ENCODE measurements at regions not wholly inside any gene's neighbourhood (a gene's known extent, or its start where the extent isn't known, plus 50 kb on each side); places are given as distances from the start of the nearest gene placed in this dataset.

- POLR2A ChIA-PET, result no interaction called here
- no peak for TF ChIP-seq CTCF (IDR thresholded peaks at IDR 0.05; ENCODE audit: insufficient read depth, low read depth, low read length)
- no peak for DNase-seq (ENCODE audit: low read depth)
Observed at GRCh38 chr15:93274257-93274656, 185.2 kb upstream of the RGMA start.

GRCh38 chr15:93271871-93272270 lies 182.9 kb upstream of the RGMA start:
- no peak for TF ChIP-seq CTCF (IDR thresholded peaks at IDR 0.05; ENCODE audit: insufficient read depth, low read depth, low read length)
- Histone ChIP-seq H3K27me3 (ENCODE audit: control insufficient read depth, insufficient read depth, low read length) (no peaks in the 10 kb centered on the region), H3K4me3 (ENCODE audit: low read depth, low read length) (no peak overlapping the region), H3K36me3 (ENCODE audit: control insufficient read depth, insufficient read depth, low read length) (no peaks in the 10 kb centered on the region)
- DNase-seq (ENCODE audit: low read depth), result no peak
- ChIA-PET POLR2A (no interaction called here), CTCF (no interaction called here)

More at GRCh38 chr15:93274257-93274656, 185.2 kb upstream of the RGMA start:
- Histone ChIP-seq H3K4me3 (ENCODE audit: low read depth, low read length) (no peak overlapping the region), H3K36me3 (ENCODE audit: control insufficient read depth, insufficient read depth, low read length) (no peaks in the 10 kb centered on the region), H3K27me3 (ENCODE audit: control insufficient read depth, insufficient read depth, low read length) (no peaks in the 10 kb centered on the region)
- CTCF ChIA-PET, result no interaction called here

- ChIA-PET CTCF (no interaction called here), POLR2A (no interaction called here)
- Histone ChIP-seq H3K36me3 (ENCODE audit: control insufficient read depth, insufficient read depth, low read length) (no peaks in the 10 kb centered on the region), H3K27me3 (ENCODE audit: control insufficient read depth, insufficient read depth, low read length) (no peaks in the 10 kb centered on the region), H3K4me3 (ENCODE audit: low read depth, low read length) (no peak overlapping the region)
- no peak for DNase-seq (ENCODE audit: low read depth)
- no peak for TF ChIP-seq CTCF (IDR thresholded peaks at IDR 0.05; ENCODE audit: insufficient read depth, low read depth, low read length)
Observed at GRCh38 chr15:93270937-93271467, 182.0 kb upstream of the RGMA start.

- no peaks in the 10 kb centered on the region for H3K36me3 ChIP-seq (ENCODE audit: control insufficient read depth, insufficient read depth, low read length)
- H3K27me3 ChIP-seq (ENCODE audit: control insufficient read depth, insufficient read depth, low read length), result no peaks in the 10 kb centered on the region
- TF ChIP-seq CTCF (IDR thresholded peaks at IDR 0.05; ENCODE audit: insufficient read depth, low read depth, low read length), result no peak
- CTCF ChIA-PET, result no interaction called here
- H3K4me3 ChIP-seq (ENCODE audit: low read depth, low read length), result no peak overlapping the region
- no peak for DNase-seq (ENCODE audit: low read depth)
- POLR2A ChIA-PET, result no interaction called here
Observed at GRCh38 chr15:93268066-93268465, 179.1 kb upstream of the RGMA start.

- ChIA-PET CTCF (interaction anchor here (1.2 kb wide), 1 partner anchor 9 kb away, joined by 3 read pairs; no protein-coding TSS in a partner anchor), POLR2A (no interaction called here)
- no peak for DNase-seq (ENCODE audit: low read depth)
- Histone ChIP-seq H3K36me3 (ENCODE audit: control insufficient read depth, insufficient read depth, low read length) (no peaks in the 10 kb centered on the region), H3K4me3 (ENCODE audit: low read depth, low read length) (no peak overlapping the region), H3K27me3 (ENCODE audit: control insufficient read depth, insufficient read depth, low read length) (no peaks in the 10 kb centered on the region)
- TF ChIP-seq CTCF (IDR thresholded peaks at IDR 0.05; ENCODE audit: insufficient read depth, low read depth, low read length), result no peak
Observed at GRCh38 chr15:93266291-93266690, 177.3 kb upstream of the RGMA start.

All from BJ (cell line).